HG03558 (cell line): ENCODE measurements at regions not wholly inside any gene's neighbourhood (a gene's known extent, or its start where the extent isn't known, plus 50 kb on each side); places are given as distances from the start of the nearest gene placed in this dataset.
"Not testable (repeated sequence)": the region's sequence is repeated elsewhere in the genome, so short reads cannot be mapped to it uniquely, and the experiment has no call there.

Experiments used
- ATAC-seq: cut with Tn5 transposase; IDR thresholded peaks from one replicate; pipeline ENCODE4 v1.9.1; 2021; ENCODE audit warnings: moderate number of reproducible peaks; ENCODE audit not compliant: unreplicated experiment; ENCODE audit errors: extremely low read depth

DNA sequence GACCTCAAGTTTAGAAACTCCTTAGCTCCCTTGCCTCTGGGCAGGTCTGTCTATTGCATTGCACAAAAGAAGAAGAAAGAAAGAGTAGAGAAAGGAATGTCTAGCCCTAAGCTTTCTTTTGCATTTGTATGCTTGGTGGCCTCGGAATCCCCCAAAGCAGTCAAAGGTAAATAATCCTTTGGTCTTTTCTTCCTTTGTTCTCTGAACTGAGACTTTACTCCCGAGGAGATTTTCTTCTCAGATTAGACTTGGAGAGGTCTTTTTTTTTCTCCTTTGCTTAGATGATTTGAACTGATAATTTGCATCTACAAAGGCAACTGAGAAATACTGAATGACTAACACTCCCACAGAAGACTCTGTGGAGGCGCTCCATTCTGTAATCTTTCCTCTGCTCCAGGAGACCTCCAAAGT, 93.2 kb downstream of the AKR1D1 start:
- no peak for ATAC-seq

DNA sequence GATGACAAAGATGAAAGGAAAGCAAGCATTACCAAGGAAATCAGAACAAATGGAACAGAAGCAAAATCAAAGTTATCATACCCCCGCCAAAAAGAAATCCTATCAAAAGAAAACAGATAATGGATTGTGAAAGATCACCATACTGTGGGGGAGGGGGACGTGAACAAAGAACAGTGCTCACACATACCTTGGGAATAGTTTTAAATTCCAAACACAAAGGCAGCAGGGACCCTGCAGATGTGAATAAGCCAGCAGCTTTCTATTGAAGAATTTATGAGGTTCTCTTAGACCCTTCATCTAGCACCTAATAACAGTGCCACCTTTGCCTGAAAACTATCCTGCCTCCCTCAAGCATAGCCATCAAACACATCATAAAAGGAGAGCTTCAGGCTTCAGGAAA, 94.0 kb downstream of the AKR1D1 start:
- ATAC-seq, result no peak

DNA sequence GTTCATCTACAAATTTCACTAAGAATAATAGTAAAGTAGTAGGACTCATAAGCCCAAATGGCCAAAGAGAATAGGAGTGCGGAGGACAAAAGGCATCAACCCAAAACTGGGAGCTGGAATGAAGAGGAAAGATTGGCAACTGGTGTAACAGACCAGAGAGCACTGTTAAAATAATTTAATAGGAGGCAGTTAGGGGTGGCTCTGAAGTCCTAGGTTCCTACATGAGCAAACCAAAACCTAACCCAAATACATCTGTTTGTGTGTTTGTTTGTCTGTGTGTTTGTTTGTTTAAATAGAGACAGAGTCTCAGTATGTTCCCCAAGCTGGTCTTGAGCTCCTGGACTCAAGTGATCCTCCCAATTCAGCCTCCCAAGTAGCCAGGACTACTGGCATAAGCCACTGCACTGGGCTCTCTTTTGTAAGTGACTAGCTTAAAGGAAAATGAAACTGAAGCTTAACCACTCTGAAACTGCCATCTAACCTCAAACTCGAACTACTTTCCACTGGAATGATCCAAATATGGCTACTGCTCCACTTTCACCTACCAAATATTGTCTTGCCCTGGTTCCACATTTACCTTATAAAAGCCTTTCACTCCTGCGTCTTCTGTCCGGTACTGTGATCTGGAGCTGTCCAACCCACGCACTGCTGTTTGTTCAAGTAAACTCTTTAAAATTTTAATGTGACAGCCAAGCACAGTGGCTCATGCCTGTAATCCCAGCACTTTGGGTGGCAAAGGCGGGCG, 94.9 kb downstream of the AKR1D1 start:
- peak; percentile 95 for ATAC-seq

DNA sequence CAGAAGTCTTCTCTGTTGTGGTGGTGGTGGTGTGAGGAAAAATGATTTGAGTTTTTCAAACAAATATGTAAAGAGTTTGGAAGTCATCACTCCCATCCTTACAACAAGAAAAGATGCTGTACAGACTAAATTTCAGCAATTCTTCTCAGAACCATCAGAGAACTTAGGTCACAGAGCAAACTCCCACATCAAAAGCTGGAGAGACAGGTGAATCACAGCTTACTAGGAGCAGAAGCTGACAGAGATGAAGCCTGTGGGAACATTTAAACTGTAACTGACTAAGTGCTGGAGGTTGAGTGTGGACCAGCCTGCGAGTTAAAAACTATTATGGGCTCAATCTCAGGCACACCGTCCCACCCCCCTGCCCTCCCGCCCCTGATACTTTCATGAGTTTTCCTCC, 97.3 kb downstream of the AKR1D1 start:
- no peak for ATAC-seq

DNA sequence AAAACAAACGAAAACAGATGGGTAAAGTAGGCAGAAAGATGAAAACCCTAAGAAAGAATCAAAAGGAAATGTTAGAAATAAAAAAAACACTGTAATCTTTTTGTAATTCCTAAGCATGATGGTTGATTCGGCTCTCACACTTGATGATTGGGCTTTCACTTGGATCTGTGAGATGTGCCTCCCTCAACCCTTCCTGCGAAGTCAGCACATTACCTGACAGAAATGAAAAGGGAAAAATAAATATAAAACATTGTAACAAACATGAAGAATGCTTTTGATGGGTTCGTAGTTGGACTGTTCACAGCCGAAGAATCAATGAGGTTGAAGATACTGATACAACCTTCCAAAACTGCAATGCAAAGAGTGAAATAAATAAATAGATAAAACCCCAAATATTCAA, 99.8 kb downstream of the AKR1D1 start:
- ATAC-seq, result no peak

DNA sequence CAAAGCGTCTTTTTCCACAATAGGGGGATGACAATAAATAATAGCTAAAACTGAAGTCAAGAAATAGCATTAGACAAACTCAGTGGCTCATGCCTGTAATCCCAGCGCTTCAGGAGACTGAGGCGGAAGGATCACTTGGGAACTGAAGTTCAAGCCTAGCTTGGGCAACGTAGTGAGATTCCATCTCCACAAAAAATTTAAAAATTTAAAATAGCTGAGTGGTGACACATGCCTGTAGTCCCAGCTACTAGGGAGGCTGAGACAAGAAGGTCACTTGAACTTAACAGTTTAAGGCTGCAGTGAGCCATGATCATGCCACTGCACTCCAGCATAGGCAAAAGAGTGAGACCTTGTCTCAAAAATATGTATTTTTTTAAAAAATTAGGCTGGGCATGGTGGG, 107.9 kb downstream of the AKR1D1 start:
- ATAC-seq, result no peak

DNA sequence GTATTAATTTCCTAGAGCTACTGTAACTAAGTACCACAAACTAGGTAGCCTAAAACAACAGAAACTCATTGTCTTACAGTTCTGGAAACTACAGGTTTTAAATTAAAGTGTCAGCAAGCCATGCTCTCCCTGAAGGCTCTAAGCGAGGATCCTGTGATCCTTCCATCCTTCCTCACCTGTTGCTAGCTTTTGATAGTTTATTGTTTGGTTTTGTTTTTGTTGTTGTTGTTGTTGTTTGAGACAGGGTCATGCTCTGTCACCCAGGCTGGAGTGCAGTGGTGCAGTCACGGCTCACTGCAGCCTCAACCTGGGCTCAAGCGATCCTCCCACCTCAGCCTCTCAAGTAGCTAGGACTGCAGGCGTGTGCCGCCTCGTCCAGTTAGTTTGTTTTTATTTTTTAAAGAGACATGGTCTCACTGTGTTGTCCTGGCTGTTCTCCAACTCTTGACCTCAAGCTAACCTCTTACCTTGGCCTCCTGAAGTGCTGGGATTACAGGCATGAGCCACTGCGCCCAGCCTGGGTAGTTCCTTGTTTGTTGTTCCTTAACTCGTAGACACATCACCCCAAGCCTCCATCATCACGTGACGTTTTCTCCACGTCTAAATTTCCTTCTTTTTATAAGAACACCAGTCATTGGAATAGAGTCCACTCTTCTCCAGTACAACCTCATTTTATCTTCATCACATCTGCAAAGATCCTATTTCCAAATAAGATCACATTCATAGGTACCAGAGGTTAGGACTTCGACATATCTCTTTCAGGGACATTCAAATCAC, 109.1 kb downstream of the AKR1D1 start:
- ATAC-seq, result no peak

DNA sequence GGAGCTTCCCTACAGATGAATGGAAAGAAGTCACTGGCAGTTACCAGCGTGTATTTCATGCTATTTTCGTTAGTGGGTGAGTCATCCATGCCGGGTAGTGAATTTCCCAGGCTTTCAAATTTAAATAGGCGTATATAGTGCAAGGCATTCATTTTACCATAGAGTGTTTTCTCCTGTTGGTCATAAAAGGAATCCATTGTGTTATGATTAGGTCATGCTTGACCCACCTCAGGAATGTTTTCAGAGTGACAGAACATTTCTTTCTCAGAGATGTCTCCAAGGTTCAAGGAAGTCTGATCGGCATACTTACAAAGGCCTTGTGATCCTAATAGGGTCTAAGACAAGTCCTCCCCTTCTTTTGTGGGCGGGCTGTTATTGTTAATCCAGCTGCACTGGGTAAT, 110.7 kb downstream of the AKR1D1 start:
- ATAC-seq, result no peak

DNA sequence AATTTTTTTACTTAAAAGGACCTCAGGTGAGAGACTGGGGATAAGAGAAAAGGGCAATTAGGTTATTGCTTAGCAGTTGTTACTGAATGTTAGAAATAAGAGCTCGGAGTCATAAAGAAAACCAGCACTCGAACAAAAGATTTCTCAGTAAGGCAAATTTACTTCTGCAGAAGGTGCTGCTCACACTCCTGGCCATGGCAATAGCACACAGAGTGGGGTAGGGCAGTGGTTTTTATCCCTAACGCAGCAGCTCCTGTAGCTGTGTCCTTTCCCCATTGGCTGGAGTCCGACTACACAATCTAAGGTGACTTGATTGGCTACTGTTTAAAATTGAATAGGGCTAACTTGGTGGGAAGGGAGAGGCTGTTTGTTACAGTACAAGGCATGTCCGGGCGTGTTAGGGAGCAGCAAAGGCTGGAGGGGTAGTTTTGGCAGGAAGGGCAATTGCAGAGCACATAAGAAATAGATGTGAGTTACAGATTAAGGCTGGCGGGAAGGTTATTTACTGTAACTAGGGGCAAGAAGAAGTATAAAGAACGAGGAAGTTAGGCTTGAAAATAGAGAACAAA, 112.1 kb downstream of the AKR1D1 start:
- no peak for ATAC-seq

DNA sequence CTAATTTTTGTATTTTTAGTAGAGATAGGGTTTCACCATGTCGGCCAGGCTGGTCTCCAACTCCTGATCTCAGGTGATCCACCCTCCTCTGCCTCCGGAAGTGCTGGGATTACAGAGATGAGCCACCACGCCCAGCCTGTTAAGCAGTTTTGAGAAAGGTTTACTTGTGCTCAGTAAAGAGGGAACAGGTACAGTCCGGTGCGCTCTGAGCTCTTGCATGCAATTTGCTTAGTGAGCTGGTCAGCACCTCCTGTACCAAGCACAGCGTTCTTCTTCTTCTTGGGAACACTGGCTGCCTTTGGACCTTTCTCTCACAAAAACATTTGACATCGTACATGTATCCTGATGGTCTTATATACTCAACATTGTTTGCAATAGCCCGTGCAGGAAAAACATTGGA, 118.3 kb downstream of the AKR1D1 start:
- no peak for ATAC-seq

DNA sequence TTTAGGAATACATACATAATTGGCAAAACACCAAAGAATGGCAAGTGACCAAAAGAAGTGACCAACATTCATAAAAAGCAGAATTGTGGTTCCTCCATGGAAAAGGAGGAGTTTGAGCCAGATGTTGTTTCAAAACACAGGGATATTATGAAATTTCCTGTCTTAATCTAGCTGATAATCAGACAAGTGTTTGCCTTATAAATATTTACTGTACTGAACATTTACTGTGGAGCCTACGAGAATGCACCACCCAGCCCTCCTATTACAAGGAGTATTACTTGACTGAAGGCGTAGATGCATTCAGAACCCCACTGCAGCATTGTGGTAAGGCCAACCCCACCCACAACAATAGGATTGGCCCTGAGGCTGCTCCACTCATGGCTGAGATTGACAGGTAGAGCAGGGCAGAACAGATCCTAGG, 118.9 kb downstream of the AKR1D1 start:
- no peak for ATAC-seq

DNA sequence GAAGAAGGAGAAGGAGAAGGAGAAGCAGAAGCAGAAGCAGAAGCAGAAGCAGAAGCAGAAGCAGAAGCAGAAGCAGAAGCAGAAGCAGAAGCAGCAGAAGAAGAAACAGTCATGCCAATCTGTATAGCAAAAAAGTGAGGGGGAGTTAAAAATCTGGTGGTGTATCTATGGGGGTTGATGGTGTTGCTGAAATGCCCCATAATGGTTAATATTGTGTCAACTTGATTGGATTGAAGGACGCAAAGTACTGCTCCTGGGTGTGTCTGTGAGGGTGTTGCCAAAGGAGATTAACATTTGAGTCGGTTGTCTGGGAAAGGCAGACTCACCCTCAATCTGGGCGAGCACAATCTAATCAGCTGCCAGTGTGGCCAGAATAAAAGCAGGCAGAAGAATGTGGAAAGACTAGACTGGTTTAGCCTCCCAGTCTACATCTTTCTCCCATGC, 120.3 kb downstream of the AKR1D1 start:
- ATAC-seq, result not testable (repeated sequence)

DNA sequence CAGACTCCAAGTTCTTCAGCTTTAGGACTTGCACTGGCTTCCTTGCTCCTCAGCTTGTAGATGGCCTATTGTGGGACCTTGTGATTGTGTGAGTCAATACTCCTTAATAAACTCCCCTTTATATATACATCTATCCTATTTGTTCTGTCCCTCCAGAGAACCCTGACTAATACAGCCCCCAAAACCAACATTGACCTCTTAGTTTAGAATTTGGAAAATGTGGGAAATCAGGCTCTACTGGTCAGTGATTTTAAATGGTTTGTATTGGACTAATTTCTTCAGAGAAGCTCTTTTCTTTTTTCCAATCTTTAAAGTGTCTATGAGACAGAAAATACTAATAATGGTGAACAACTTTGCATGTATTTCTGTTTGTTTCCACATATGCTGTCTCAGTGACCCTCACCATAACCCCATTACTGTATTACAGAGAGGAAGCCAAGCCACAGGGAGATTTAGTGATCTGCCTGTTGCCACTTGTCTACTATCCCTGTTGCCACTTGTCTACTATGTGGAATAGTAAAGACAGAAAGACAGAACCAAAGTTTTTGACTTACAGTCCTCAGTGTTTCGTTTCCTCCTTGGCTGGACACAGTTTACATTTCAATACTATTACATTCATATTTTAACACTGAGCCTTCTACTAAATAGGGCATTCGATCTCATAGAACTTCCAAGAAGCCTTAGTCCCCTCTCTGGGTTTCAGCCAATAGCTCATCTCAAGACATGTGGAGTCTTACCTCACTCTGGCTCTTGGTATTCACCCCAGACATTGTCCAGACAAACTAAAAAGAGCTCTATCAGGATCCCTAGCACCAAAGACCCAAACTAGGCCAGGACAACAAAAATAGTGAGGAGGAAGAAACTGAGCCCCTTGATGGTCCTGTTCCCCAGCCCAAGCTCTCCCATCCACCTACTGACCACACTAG, 121.0 kb downstream of the AKR1D1 start:
- ATAC-seq, result no peak

DNA sequence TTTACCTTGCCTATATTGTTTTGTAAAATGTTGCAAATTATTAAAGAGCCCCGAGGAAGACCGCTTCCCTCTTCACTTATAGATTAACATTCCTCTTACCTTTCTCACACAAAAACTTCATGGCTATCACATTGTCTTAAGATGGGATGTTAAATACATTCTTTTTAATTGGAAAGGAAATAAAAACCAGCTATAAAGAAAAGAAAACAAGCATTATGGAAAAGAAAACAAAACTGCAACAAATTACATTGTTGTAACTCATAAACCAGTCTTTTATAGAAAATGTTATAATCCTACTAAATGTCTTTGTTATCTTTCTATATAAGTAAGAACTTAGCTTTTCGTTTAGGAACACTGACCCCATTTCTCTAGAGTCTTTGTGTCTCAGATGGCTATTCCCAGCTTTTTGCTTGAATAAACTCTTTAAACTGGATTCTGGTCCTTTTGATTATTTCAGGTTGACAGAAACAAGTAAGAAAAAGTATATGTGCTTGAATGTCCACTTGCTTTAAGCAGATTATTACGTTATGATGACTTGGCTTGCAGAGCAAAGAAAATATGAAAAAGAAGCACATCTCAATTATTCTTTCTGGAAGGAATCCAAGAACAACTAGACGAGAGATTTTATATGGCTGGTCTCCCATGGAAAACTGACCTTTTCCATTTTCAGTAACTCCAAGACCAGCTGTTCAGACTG, 128.2 kb downstream of the AKR1D1 start:
- ATAC-seq, result no peak

DNA sequence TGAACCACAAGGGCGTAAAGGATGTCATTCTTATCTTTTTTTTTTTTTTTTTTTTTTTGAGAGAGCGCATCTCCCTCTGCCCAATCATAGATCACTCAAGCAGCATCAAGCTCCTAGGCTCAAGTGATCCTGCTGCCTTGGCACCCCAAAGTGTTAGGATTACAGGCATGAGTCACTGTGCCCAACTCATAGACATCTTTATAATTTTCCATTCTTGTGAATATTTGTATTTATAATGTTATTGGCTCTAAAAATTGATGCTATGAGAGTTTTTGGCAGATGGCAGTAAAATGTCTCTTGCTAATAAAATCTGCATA, 128.7 kb downstream of the AKR1D1 start:
- ATAC-seq, result no peak

DNA sequence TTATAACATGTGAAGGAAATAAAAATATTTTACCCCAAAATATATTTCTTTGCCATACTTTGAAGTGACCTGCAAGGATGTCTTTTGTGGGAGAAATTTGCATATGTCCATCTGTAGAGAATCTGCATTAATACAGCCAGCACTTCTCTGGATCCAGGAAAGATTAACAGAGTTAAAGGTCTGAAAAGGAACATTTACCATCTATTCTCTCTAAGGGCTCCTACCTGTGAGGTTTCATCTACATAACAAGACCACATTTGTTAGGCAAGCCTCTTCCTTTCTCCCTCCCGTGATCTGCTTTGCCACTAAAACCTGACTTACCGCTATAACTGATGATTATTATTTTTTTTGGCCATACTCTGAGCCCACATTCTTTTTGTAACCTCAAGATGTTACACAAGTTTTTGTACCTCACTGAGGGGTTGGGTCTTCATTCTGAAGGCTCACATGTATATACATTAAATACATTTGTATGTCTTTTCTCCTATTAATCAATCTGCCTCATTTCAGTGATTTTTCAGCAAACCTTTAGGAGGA, 129.4 kb downstream of the AKR1D1 start:
- ATAC-seq, result no peak

DNA sequence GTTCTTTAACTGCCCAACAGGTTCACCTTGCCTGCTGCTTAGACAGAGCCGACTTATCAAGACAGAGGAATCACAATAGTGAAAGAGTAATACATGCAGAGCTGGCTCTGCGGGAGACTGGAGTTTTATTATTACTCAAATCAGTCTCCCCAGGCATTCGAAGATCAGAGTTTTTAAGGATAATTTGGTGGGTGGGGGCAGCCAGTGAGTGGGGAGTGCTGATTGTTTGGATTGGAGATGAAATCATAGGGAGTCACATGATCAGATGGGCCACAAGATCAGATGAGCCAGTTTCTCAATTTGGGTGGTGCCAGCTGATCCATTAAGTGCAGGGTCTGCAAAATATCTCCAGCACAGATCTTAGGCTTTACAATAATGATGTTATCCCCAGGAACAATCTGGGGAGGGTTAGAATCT, 131.3 kb downstream of the AKR1D1 start:
- no peak for ATAC-seq

DNA sequence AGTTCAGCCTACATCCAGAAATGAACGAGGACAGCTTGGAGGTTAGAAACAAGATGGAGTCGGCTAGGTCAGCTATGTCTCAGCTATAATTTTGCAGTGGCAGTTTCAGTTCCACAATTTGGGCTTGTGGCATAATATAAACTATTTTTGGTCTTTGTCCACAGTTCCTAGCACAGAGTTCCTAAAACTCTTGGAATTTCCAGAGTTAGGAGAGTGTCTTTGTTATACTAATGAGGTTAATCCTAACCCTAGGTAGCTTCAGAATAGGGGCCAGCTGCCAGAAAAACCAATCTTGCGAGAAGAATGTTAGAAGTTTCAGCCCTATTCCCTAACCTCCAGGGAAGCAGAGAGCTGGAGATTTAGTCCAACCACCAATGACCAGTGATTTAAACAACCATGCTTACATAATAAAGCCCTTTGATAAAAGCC, 131.9 kb downstream of the AKR1D1 start:
- ATAC-seq, result no peak

DNA sequence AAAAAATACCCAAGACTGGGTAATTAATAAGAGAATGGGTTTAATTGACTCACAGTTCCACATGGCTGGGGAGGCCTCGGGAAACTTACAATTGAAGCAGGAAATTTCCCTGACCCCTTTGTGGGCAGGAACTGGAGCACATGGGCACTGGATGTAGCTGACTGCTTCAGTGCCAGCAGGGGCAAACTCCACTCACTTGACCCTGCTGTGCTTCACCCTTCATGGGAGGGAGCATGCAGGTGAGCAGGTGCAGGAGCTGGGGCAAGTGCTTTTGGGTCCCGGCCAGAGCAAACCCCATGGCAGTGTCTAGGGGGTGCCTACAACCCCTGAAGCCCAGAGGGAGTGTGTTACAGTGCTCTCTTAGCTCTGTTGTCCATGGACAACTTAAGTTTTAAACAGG, 132.6 kb downstream of the AKR1D1 start:
- ATAC-seq, result no peak

DNA sequence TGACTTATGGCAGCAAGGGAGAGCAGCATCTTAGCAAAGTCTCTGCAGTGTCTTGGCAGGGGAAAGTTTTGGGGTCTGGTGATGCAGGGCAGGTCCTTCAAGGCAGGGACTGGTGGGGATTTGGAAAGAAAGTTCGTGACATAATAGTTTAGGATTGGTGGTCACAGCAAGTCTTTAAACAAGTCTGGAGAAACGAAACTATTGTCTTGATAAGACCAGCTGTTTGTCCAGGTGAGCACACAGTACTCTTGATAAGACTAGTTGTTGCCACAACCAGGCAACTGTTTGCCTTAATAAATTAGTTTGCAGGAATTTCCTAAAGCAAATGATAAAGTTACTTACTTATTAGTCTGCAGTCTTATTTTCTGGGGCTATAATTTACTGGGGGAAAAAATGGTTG, 136.1 kb downstream of the AKR1D1 start:
- no peak for ATAC-seq
